ENCODE measurements at regions not wholly inside any gene's neighbourhood (a gene's known extent, or its start where the extent isn't known, plus 50 kb on each side); places are given as distances from the start of the nearest gene placed in this dataset.

- Histone ChIP-seq H3K36me3 (ENCODE audit: control insufficient read depth, insufficient read depth, low read length) (no peaks in the 10 kb centered on the region), H3K27me3 (replicated peaks; ENCODE audit: control insufficient read depth, insufficient read depth, low read length) (no peaks in the 10 kb centered on the region), H3K4me3 (replicated peaks; ENCODE audit: low read depth, low read length) (no peak overlapping the region)
- no peak for DNase-seq (ENCODE audit: extremely low read depth, insufficient read length)
- TF ChIP-seq CTCF (IDR thresholded peaks at IDR 0.05; ENCODE audit: insufficient read depth, low read length, poor library complexity, severe bottlenecking) = no peak
Observed at GRCh38 chr7:68504716-68505115, 1093.6 kb upstream of the AUTS2 start.

GRCh38 chr7:68505721-68506120, 1092.6 kb upstream of the AUTS2 start:
- no peaks in the 10 kb centered on the region for H3K36me3 ChIP-seq (ENCODE audit: control insufficient read depth, insufficient read depth, low read length)
- no peak for TF ChIP-seq CTCF (IDR thresholded peaks at IDR 0.05; ENCODE audit: insufficient read depth, low read length, poor library complexity, severe bottlenecking)
- no peaks in the 10 kb centered on the region for H3K27me3 ChIP-seq (replicated peaks; ENCODE audit: control insufficient read depth, insufficient read depth, low read length)
- no peak overlapping the region for H3K4me3 ChIP-seq (replicated peaks; ENCODE audit: low read depth, low read length)
- no peak for DNase-seq (ENCODE audit: extremely low read depth, insufficient read length)

GRCh38 chr7:68507668-68508067, 1090.6 kb upstream of the AUTS2 start:
- no peak overlapping the region for H3K4me3 ChIP-seq (replicated peaks; ENCODE audit: low read depth, low read length)
- TF ChIP-seq CTCF (IDR thresholded peaks at IDR 0.05; ENCODE audit: insufficient read depth, low read length, poor library complexity, severe bottlenecking) = no peak
- no peaks in the 10 kb centered on the region for H3K27me3 ChIP-seq (replicated peaks; ENCODE audit: control insufficient read depth, insufficient read depth, low read length)
- H3K36me3 ChIP-seq (ENCODE audit: control insufficient read depth, insufficient read depth, low read length) = no peaks in the 10 kb centered on the region
- DNase-seq (ENCODE audit: extremely low read depth, insufficient read length) = no peak

- no peak overlapping the region for H3K4me3 ChIP-seq (replicated peaks; ENCODE audit: low read depth, low read length)
- DNase-seq (ENCODE audit: extremely low read depth, insufficient read length) = no peak
- no peaks in the 10 kb centered on the region for H3K27me3 ChIP-seq (replicated peaks; ENCODE audit: control insufficient read depth, insufficient read depth, low read length)
- no peaks in the 10 kb centered on the region for H3K36me3 ChIP-seq (ENCODE audit: control insufficient read depth, insufficient read depth, low read length)
- no peak for TF ChIP-seq CTCF (IDR thresholded peaks at IDR 0.05; ENCODE audit: insufficient read depth, low read length, poor library complexity, severe bottlenecking)
Observed at GRCh38 chr7:68509054-68509453, 1089.2 kb upstream of the AUTS2 start.

- no peak for TF ChIP-seq CTCF (IDR thresholded peaks at IDR 0.05; ENCODE audit: insufficient read depth, low read length, poor library complexity, severe bottlenecking)
- no peak overlapping the region for H3K4me3 ChIP-seq (replicated peaks; ENCODE audit: low read depth, low read length)
- no peak for DNase-seq (ENCODE audit: extremely low read depth, insufficient read length)
- H3K36me3 ChIP-seq (ENCODE audit: control insufficient read depth, insufficient read depth, low read length) = no peaks in the 10 kb centered on the region
- H3K27me3 ChIP-seq (replicated peaks; ENCODE audit: control insufficient read depth, insufficient read depth, low read length) = no peaks in the 10 kb centered on the region
Observed at GRCh38 chr7:68509603-68510002, 1088.7 kb upstream of the AUTS2 start.

- no peak for DNase-seq (ENCODE audit: extremely low read depth, insufficient read length)
- H3K36me3 ChIP-seq (ENCODE audit: control insufficient read depth, insufficient read depth, low read length) = no peaks in the 10 kb centered on the region
Observed at GRCh38 chr7:68511281-68511680, 1087.0 kb upstream of the AUTS2 start.

More at GRCh38 chr7:68511281-68511680, 1087.0 kb upstream of the AUTS2 start:
- H3K27me3 ChIP-seq (replicated peaks; ENCODE audit: control insufficient read depth, insufficient read depth, low read length) = no peaks in the 10 kb centered on the region
- no peak overlapping the region for H3K4me3 ChIP-seq (replicated peaks; ENCODE audit: low read depth, low read length)
- TF ChIP-seq CTCF (IDR thresholded peaks at IDR 0.05; ENCODE audit: insufficient read depth, low read length, poor library complexity, severe bottlenecking) = no peak

All from GM06990 (cell line).